WTC11 (cell line): ENCODE measurements at regions not wholly inside any gene's neighbourhood (a gene's known extent, or its start where the extent isn't known, plus 50 kb on each side); places are given as distances from the start of the nearest gene placed in this dataset.
"Not testable (repeated sequence)": the region's sequence is repeated elsewhere in the genome, so short reads cannot be mapped to it uniquely, and the experiment has no call there.

Experiments
- CREB1 ChIP-seq: sonication (generic); formaldehyde crosslinking; IDR thresholded peaks from 2 replicates; pipeline ENCODE4 v1.8.0; 2023; ENCODE audit warnings: mild to moderate bottlenecking, missing genetic modification reagents
- CTCF ChIP-seq: fragments of 200-600 bp; IDR thresholded peaks from 2 replicates; pipeline ENCODE4 v1.8.0; 2022; ENCODE audit warnings: antibody characterized with exemption
- IRF2 ChIP-seq: sonication (generic); formaldehyde crosslinking; IDR thresholded peaks from 2 replicates; pipeline ENCODE4 v1.8.0; 2022; ENCODE audit warnings: low read depth, missing genetic modification reagents, borderline replicate concordance
- MLX ChIP-seq: sonication (generic); formaldehyde crosslinking; IDR thresholded peaks from 2 replicates; pipeline ENCODE4 v1.8.1; 2023; ENCODE audit warnings: mild to moderate bottlenecking, missing genetic modification reagents, moderate library complexity
- SP1 ChIP-seq: sonication (generic); formaldehyde crosslinking; conservative IDR thresholded peaks from 2 replicates; pipeline ENCODE4 v1.8.1; 2022; ENCODE audit warnings: missing genetic modification reagents
- TF ChIP-seq, protein P1 (sequence below): sonication (generic); formaldehyde crosslinking; IDR thresholded peaks from 2 replicates; pipeline ENCODE4 v1.8.1; 2022; ENCODE audit warnings: mild to moderate bottlenecking, moderate library complexity, missing genetic modification reagents

GRCh38 chr5:96495412-96495811 lies 62.4 kb upstream of the PCSK1 start:
- not testable (repeated sequence) for TF ChIP-seq CTCF; IRF2; MLX (CRISPR knock-in tag); CREB1 (CRISPR knock-in tag); SP1 (CRISPR knock-in tag)
- TF ChIP-seq, protein P1, sequence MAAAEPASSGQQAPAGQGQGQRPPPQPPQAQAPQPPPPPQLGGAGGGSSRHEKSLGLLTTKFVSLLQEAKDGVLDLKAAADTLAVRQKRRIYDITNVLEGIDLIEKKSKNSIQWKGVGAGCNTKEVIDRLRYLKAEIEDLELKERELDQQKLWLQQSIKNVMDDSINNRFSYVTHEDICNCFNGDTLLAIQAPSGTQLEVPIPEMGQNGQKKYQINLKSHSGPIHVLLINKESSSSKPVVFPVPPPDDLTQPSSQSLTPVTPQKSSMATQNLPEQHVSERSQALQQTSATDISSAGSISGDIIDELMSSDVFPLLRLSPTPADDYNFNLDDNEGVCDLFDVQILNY (CRISPR knock-in tag) = not testable (repeated sequence)
